GM21786 (cell line): ENCODE measurements at regions not wholly inside any gene's neighbourhood (a gene's known extent, or its start where the extent isn't known, plus 50 kb on each side); places are given as distances from the start of the nearest gene placed in this dataset.

Source experiments
- ATAC-seq: cut with Tn5 transposase; IDR thresholded peaks from one replicate; pipeline ENCODE4 v1.9.1; 2021; ENCODE audit not compliant: unreplicated experiment

GRCh38 chr7:153504288-153505075, 547.7 kb upstream of the DPP6 start:
- ATAC-seq, result no peak

GRCh38 chr7:153507885-153508284, 544.3 kb upstream of the DPP6 start:
- ATAC-seq, result no peak

GRCh38 chr7:153509768-153510167, 542.4 kb upstream of the DPP6 start:
- ATAC-seq, result no peak

- no peak for ATAC-seq
These were observed 541.5 kb upstream of the DPP6 start for GRCh38 chr7:153510674-153511073.

GRCh38 chr7:153514032-153514431, 538.2 kb upstream of the DPP6 start:
- ATAC-seq, result no peak

GRCh38 chr7:153515359-153515758, 536.8 kb upstream of the DPP6 start:
- ATAC-seq, result no peak

GRCh38 chr7:153518201-153518984, 533.8 kb upstream of the DPP6 start:
- no peak for ATAC-seq

GRCh38 chr7:153521370-153521769, 530.8 kb upstream of the DPP6 start:
- ATAC-seq, result no peak

GRCh38 chr7:153522261-153522660, 529.9 kb upstream of the DPP6 start:
- ATAC-seq, result no peak

GRCh38 chr7:153523320-153524015, 528.7 kb upstream of the DPP6 start:
- ATAC-seq, result no peak

GRCh38 chr7:153524070-153524601, 528.1 kb upstream of the DPP6 start:
- no peak for ATAC-seq

- ATAC-seq, result no peak
These were observed 523.1 kb upstream of the DPP6 start for GRCh38 chr7:153529100-153529499.

- no peak for ATAC-seq
These were observed 522.5 kb upstream of the DPP6 start for GRCh38 chr7:153529651-153530165.

GRCh38 chr7:153530441-153530840, 521.8 kb upstream of the DPP6 start:
- ATAC-seq, result no peak

- no peak for ATAC-seq
These were observed 519.9 kb upstream of the DPP6 start for GRCh38 chr7:153532326-153532725.

GRCh38 chr7:153537271-153537670, 514.9 kb upstream of the DPP6 start:
- no peak for ATAC-seq

GRCh38 chr7:153541903-153542302, 510.3 kb upstream of the DPP6 start:
- ATAC-seq, result no peak

- ATAC-seq, result no peak
These were observed 509.0 kb upstream of the DPP6 start for GRCh38 chr7:153543232-153543631.

GRCh38 chr7:153550173-153550572, 502.0 kb upstream of the DPP6 start:
- no peak for ATAC-seq

- no peak for ATAC-seq
These were observed 487.8 kb upstream of the DPP6 start for GRCh38 chr7:153564391-153564790.

- ATAC-seq, result no peak
These were observed 485.9 kb upstream of the DPP6 start for GRCh38 chr7:153566324-153566723.
